ENCODE measurements at regions not wholly inside any gene's neighbourhood (a gene's known extent, or its start where the extent isn't known, plus 50 kb on each side); places are given as distances from the start of the nearest gene placed in this dataset.
A peak's percentile ranks its signal among the peaks of the same experiment; 100 is the strongest.
"Not testable (repeated sequence)": the region's sequence is repeated elsewhere in the genome, so short reads cannot be mapped to it uniquely, and the experiment has no call there.

DNA sequence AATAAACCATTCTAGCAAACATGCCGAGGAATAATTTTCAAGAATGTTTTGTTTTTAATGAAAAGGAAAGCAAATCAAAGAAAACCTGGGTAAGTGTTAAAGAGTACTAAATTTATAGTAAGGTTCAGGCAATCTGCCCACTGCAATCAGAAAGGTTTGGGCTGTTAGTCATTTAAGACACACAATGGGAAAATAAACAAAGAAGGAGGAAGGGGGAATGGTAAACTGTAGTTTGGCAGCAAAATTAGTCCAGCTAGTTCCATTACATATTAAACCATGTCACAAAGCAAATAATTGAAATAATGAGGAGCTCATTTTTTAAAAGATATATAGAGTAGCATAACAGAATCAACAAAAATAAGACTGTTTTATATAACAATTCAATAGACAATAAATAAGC lies 87.5 kb upstream of the COPS8 start:
- no peak for DNase-seq (ENCODE audit: low read depth)

DNA sequence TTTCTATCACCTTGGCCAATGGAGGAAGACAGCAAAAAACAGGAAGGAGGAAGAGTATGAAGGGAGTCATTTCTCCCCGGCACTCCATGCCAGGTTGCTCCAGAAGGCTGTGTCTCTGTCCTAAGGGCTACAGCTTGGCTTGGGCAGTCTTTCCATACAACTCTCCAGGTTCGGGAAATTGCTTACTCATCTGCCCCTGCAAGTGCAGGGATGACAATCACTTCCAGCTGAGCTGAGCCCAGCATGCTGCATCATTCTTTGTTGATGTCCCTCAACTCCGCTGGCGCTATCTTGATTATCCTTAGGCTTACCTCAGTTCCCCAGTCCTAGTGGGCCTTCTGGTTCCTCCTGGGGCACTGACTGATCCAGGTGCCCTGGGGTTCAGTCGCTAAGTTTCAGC lies 86.9 kb upstream of the COPS8 start:
- DNase-seq (ENCODE audit: low read depth): no peak

- no peak for DNase-seq (ENCODE audit: low read depth)
These were observed 85.2 kb upstream of the COPS8 start for GRCh38 chr2:237000481-237000880.

DNA sequence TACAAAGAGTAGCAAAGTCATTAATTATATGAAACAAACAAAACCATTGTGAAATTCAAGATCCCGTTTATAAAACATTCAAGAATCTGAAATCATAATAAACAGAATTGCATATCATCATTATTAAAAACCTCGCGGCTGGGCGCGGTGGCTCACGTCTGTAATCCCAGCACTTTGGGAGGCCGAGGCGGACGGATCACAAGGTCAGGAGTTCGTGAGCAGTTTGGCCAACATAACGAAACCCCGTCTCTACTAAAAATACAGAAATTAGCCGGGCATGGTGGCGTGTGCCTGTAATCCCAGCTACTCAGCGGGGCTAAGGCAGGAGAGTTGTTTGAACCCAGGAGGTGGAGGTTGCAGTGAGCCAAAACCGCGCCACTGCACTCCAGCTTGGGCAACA lies 80.3 kb upstream of the COPS8 start:
- DNase-seq (ENCODE audit: low read depth): not testable (repeated sequence)

DNA sequence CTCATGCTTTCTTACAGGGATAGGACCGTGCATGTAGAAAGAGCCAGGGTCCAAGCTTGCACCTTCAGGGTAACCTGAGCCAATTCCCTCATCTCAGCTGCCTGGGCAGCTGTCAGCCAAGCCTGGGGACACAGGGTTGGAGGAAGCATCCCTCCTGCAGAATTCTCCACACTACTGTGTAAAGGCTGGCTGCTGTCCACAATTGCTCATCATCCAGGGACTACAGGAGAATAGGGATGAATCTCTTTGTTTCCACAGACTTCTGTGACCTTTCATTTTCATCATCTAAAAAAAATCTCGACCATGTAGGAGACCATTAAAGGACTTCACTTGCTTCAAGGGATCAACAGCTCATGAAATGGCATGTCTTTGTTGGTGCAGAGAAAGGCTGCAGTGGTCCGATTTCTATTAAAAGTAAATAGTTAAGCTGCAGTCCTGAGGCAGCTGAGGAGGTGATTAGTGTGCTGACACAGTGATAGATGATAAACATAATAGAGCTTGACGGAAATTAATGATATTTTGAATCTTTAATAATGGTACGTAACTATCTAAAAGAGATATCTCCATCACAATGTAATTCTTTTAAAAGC lies 74.4 kb upstream of the COPS8 start:
- DNase-seq (ENCODE audit: low read depth): no peak

GRCh38 chr2:237012004-237012403 lies 73.7 kb upstream of the COPS8 start:
- DNase-seq (ENCODE audit: low read depth): no peak

DNA sequence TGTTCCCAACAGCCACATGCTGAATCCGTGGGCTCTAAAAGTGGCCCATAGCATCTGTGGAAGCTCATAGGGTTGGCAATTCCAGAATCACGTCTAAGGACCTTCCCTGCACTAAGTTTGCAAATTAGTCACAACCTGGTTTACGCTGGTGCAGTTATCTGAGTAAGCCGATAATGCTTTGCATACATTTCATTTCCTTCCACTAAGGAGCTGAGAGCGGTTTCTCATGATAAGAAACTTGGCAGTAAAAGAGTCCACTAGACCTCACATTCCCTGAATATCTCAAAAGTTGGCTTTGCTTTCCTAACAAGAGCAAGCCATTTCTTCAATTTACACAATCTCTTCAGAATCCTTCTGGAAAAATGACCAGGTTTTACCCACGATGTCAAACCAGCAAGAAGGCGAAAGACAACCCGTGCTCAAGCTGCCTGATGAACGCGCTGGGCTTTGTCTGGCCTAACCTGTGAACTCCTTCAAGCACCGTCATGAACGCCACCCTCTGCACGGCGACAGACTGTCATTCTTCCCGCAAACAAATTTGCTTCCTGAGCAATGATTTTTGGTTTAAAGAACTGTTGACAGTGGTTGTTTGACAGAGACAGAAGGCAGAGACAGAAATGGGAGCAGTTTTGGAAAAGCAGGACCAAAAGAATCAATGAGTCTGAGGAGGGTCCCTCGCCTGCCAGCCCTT lies 73.0 kb upstream of the COPS8 start:
- DNase-seq (ENCODE audit: low read depth): no peak

DNA sequence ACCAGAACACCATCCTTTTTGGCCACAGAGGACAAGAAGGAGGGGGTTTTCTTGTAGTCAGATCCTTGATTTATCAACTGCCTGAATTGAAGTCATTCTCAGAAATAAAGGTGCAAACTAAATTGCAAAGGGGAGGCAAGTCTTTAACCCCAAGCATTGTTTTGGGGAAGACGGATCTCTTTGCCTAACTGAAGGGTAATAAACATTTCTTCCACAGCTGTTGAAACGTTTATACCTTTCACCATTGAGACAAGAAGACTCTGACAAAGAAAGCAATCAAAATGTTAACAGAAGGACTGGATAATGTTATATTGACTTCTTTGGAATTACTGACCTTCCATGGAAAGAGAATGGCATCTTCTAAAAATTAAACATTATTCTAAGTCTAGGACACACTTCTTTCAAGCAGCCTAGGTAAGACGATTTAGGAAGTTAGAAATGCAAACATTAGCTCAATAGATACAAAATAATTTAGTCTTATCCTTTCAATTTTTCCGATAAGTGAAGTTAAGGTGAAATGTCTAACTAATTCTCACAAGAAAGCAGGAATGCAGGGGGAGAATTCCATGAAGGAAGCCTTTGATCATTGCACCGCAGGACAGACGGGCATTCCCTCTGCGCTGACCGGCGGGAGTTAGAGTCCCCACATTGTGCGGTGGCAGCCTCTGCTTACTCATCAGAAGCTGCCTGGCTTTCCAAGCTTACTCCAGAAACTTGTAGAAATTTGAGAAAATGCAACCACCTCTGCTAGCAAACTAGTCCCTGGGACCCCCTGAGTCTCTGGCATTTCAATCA lies 69.4 kb upstream of the COPS8 start:
- DNase-seq (ENCODE audit: low read depth): no peak

DNA sequence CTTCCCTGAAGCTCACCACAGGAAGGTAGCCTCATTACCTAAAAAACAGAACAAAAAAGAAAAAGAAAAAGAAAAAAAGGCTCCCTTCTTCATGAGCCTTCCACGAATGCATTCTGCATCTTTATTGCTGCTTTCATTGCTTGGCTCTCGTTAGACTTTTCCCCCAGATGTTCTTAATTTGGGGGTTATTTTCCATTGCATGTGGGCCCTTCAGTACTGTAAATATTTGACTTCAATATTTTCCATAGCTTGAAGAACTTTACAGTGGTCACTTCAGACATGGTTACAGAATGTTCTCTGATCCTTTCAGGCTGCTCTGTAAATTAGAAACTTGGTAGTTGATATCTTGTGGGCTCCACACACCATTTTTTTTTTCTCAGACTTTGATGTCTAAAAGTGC lies 65.6 kb upstream of the COPS8 start:
- DNase-seq (ENCODE audit: low read depth): no peak

DNA sequence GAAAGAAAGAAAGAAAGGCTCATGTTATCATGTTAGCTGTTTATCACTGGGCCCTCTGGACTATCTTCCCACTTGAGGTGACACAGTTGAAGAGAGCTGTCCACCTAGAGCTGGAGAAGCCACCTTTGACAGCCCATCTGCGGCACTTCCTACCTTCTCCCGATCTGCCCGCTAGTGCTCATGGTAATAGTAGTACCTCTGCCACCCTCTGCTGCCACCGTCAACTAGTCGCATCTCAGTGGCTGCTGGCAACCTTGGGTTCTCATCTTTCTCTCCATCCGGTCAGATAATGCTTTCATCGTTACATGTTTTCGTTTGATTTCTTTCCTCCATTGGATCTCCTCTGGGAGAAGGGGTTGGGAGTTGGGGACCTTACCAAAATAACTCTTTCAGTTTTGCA lies 63.2 kb upstream of the COPS8 start:
- no peak for DNase-seq (ENCODE audit: low read depth)

GRCh38 chr2:237024255-237024654 lies 61.4 kb upstream of the COPS8 start:
- no peak for DNase-seq (ENCODE audit: low read depth)

DNA sequence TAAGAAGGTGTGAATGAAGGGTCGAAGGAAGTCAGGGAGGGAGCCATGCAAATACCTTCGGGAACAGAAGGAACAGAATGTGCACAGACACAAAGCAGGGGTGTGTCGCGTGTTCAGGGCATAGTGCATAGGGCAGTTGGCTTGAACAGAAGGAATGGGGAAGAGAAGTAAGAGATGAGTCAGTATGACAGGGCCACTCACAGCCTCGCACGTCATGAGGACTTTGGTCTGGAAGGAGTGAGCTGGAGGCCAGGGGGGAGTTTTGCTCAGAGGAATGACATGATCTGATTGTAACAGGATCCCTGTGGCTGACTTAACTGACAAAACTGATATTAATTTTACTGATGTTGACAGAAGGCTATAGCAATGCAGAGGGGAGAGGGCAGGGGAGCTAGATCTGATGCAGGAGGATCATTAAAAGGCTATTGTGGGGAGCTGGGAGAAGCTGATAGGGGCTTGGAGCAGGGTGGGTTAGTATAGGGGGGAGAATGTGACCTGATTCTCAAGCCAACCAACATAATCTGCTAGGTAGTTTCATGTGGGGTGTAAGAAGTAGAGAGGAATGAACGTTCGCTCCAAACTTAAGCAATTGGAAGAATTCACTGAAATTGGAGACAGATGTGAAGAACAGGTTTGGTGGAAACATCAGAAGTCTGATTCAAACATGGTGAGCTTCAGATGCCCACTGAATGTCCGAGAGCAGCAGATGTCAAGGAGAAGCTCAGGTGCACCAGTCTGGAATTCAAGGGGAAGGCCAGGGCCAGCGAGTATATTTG lies 60.4 kb upstream of the COPS8 start:
- DNase-seq (ENCODE audit: low read depth): no peak

- DNase-seq (ENCODE audit: low read depth): peak; percentile 5
These were observed 58.5 kb upstream of the COPS8 start for GRCh38 chr2:237026981-237027711.

- no peak for DNase-seq (ENCODE audit: low read depth)
These were observed 58.0 kb upstream of the COPS8 start for GRCh38 chr2:237027712-237028029.

DNA sequence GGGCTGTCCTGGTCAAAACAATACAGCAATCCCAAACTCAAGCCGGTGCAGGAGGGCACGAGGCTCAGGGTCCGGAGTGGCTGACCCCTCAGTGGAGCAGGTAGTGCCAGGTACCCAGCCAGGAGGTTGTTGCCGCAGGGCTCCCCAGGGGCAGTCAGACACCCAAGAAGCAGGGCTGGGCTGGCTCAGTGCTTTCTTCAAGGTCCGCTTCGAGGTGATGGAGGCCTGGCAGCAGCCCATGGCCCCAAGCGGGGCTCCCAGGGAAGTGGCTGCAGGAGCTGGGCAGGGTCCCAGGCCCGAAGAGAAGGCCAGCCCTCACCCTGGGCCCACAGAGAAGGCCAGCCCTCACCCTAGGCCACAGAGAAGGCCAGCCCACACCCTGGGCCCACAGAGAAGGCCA lies 55.3 kb upstream of the COPS8 start:
- no peak for DNase-seq (ENCODE audit: low read depth)

- DNase-seq (ENCODE audit: low read depth): no peak
These were observed 52.1 kb upstream of the COPS8 start for GRCh38 chr2:237033536-237034060.

DNA sequence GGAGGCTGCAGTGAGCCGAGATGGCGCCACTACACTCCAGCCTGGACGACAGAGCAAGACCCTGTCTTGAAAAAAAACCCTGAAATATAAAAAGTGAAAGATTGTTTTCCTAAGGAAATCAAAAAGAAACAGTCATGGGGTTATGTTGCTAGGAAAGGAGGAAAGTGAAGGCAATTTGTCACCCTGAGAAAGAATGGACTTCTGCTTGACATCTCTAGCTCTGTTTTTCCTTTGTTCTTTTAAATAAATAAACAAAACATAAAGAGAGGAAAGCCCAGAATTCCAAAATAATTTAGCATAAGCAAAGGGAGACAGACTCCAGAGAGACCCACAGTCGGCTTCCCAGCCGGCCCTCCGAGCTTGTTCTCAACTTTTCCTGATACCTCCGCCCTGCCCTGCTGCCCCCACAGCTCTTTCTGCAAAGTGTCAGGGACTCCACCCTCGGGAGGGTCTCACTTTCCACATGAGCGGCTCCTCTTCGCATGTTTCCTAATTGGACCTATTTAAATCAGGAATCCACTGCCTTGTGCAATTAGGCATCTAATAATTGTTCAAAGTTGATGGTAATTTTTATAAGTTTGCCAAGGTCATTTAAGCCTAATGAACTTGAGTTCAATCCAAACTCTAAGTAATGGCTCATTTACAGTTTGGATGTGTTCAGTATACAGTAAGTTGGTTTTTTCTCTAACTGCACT lies 49.8 kb upstream of the COPS8 start:
- DNase-seq (ENCODE audit: low read depth): no peak
